ENCODE measurements at regions not wholly inside any gene's neighbourhood (a gene's known extent, or its start where the extent isn't known, plus 50 kb on each side); places are given as distances from the start of the nearest gene placed in this dataset.

DNA sequence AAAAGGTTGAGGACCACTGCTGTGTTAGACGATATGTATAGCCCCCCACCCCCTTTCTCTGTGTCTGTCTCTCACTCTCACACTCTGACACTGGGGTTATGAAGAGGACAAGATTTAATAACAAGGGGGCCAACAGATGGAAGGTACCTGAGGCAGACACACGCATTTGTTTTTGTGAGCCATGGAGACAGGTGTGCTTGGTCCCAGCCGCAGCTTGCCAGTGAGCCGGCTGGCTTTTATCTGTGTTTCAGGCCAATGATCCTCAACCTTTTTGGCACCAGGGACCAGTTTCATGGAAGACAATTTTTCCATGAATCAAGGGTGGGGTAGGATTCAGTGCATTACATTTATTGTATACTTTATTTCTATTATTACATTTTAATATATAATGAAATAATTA is 394.9 kb upstream of the RGMA start:
- Histone ChIP-seq H3K9me3 (ENCODE audit: control insufficient read depth in 1 of 2, insufficient read depth in 1 of 2, low read depth in 1 of 2, low read length in 2 of 2) (no peaks in the 10 kb centered on the region), H3K79me2 (ENCODE audit: insufficient read depth, low read length) (no peaks in the 10 kb centered on the region)

More for the DNA sequence above, 394.9 kb upstream of the RGMA start:
- ATAC-seq, result no peak
- H3K4me3 ChIP-seq (replicated peaks in 1 of 2; ENCODE audit: low read depth in 1 of 2, low read length in 2 of 2), result no peak overlapping the region
- intact Hi-C loops (cut with micrococcal nuclease), result no loop called here
- no peak overlapping the region for H3K27ac ChIP-seq (ENCODE audit: low read depth, low read length)
- DNase-seq (ENCODE audit: low read depth, low spot score), result no peak
- no peaks in the 10 kb centered on the region for H3K9me2 ChIP-seq (ENCODE audit: insufficient read depth)
- CTCF ChIA-PET, result no interaction called here
- H3K4me1 ChIP-seq (ENCODE audit: control insufficient read depth in 1 of 2, insufficient read depth in 2 of 2, low read length in 2 of 2), result no peaks in the 10 kb centered on the region
- TF ChIP-seq, protein P1, sequence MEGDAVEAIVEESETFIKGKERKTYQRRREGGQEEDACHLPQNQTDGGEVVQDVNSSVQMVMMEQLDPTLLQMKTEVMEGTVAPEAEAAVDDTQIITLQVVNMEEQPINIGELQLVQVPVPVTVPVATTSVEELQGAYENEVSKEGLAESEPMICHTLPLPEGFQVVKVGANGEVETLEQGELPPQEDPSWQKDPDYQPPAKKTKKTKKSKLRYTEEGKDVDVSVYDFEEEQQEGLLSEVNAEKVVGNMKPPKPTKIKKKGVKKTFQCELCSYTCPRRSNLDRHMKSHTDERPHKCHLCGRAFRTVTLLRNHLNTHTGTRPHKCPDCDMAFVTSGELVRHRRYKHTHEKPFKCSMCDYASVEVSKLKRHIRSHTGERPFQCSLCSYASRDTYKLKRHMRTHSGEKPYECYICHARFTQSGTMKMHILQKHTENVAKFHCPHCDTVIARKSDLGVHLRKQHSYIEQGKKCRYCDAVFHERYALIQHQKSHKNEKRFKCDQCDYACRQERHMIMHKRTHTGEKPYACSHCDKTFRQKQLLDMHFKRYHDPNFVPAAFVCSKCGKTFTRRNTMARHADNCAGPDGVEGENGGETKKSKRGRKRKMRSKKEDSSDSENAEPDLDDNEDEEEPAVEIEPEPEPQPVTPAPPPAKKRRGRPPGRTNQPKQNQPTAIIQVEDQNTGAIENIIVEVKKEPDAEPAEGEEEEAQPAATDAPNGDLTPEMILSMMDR (IDR thresholded peaks at IDR 0.05 in 2 of 3, conservative IDR thresholded peaks at IDR 0.05 in 1 of 3; ENCODE audit: borderline replicate concordance in 1 of 3, insufficient read depth in 1 of 3, low read depth in 2 of 3, low read length in 2 of 3), result no peak
- no peak for TF ChIP-seq CEBPB (IDR thresholded peaks at IDR 0.05; ENCODE audit: low read depth)
- TF ChIP-seq FOSL1 (IDR thresholded peaks at IDR 0.05; ENCODE audit: low read depth), result no peak
- no peak for TF ChIP-seq ELF1 (IDR thresholded peaks at IDR 0.05; ENCODE audit: borderline replicate concordance, low read depth)
- TF ChIP-seq CBX3 (IDR thresholded peaks at IDR 0.05; ENCODE audit: low read depth), result no peak
- TF ChIP-seq, protein P2, sequence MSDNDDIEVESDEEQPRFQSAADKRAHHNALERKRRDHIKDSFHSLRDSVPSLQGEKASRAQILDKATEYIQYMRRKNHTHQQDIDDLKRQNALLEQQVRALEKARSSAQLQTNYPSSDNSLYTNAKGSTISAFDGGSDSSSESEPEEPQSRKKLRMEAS (IDR thresholded peaks at IDR 0.05), result no peak
- no peak for TF ChIP-seq SIN3A (IDR thresholded peaks at IDR 0.05; ENCODE audit: low read depth)
- no peak for TF ChIP-seq JUND (IDR thresholded peaks at IDR 0.05)
- no peak for TF ChIP-seq EGR1 (IDR thresholded peaks at IDR 0.05; ENCODE audit: low read depth)
- TF ChIP-seq ZNF274 (IDR thresholded peaks at IDR 0.05; ENCODE audit: low read depth, low read length), result no peak
- TF ChIP-seq SRF (IDR thresholded peaks at IDR 0.05; ENCODE audit: low read depth), result no peak
- TF ChIP-seq EZH2phosphoT487 (IDR thresholded peaks at IDR 0.05; ENCODE audit: borderline replicate concordance), result no peak
- TF ChIP-seq, protein P3, sequence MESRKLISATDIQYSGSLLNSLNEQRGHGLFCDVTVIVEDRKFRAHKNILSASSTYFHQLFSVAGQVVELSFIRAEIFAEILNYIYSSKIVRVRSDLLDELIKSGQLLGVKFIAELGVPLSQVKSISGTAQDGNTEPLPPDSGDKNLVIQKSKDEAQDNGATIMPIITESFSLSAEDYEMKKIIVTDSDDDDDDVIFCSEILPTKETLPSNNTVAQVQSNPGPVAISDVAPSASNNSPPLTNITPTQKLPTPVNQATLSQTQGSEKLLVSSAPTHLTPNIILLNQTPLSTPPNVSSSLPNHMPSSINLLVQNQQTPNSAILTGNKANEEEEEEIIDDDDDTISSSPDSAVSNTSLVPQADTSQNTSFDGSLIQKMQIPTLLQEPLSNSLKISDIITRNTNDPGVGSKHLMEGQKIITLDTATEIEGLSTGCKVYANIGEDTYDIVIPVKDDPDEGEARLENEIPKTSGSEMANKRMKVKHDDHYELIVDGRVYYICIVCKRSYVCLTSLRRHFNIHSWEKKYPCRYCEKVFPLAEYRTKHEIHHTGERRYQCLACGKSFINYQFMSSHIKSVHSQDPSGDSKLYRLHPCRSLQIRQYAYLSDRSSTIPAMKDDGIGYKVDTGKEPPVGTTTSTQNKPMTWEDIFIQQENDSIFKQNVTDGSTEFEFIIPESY (IDR thresholded peaks at IDR 0.05; ENCODE audit: extremely low read depth, insufficient replicate concordance, low read length), result no peak
- TF ChIP-seq POLR2A (IDR thresholded peaks at IDR 0.05; ENCODE audit: borderline replicate concordance, extremely low read depth, insufficient read depth, insufficient read length), result no peak
- TF ChIP-seq ZFX (IDR thresholded peaks at IDR 0.05), result no peak
- TF ChIP-seq, protein P4, sequence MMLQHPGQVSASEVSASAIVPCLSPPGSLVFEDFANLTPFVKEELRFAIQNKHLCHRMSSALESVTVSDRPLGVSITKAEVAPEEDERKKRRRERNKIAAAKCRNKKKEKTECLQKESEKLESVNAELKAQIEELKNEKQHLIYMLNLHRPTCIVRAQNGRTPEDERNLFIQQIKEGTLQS (IDR thresholded peaks at IDR 0.05), result no peak
- RAD21 ChIA-PET (ENCODE audit: low non-redundant PET in 1 of 2, low total read pairs in 2 of 2, uncharacterized antibody in 2 of 2, unreplicated experiment in 2 of 2), result no interaction called here
- BruUV-seq (replicated peaks), result no TSS peak
- no peak overlapping the region for H3K9ac ChIP-seq (ENCODE audit: low read length)
- POLR2A ChIA-PET, result no interaction called here
- H4K20me1 ChIP-seq (ENCODE audit: insufficient read depth), result no peaks in the 10 kb centered on the region
- no peaks in the 10 kb centered on the region for H3K36me3 ChIP-seq (ENCODE audit: control insufficient read depth in 1 of 2, insufficient read depth in 2 of 2, low read length in 2 of 2)
- H3K4me2 ChIP-seq (ENCODE audit: low read length), result no peak overlapping the region
- no peak overlapping the region for H2AFZ ChIP-seq (ENCODE audit: low read depth, low read length, poor library complexity, severe bottlenecking)
- H3K27me3 ChIP-seq (ENCODE audit: insufficient read depth, low read length), result 0 out of 2 replicates have a peak, but pooled peaks cover 3% of the 10 kb centered on the region
